ENCODE measurements at regions not wholly inside any gene's neighbourhood (a gene's known extent, or its start where the extent isn't known, plus 50 kb on each side); places are given as distances from the start of the nearest gene placed in this dataset.

DNA sequence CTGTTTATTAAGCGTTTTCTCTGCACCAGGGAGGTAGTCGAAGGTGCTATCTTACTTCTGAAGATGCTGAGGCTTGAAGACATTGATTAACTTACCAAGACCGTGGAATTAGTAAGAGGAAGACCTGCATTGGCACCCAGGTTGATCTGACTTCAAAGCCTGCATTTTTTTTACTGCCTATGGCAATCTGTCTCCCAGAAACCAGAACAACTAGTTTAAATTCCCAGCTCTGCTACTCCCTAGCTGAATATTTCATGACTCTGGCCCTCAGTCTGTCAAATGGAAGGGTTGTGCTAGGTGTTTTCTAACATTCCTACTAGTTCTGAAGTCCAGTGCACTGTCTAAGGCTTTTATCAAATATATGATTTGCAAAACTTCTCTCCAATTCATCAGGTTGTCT lies 52.0 kb upstream of the GRAMD1B start:
- Histone ChIP-seq H3K9ac (ENCODE audit: low read depth, low read length) (no peak overlapping the region), H3K9me3 (replicated peaks; ENCODE audit: low read length) (no peaks in the 10 kb centered on the region), H3K4me3 (ENCODE audit: low read length) (no peak overlapping the region), H3K27me3 (ENCODE audit: control insufficient read depth, insufficient read depth, low read length) (peaks cover 70% of the 10 kb centered on the region), H3K4me1 (ENCODE audit: control insufficient read depth, insufficient read depth, low read length) (no peaks in the 10 kb centered on the region), H3K36me3 (ENCODE audit: insufficient read depth, low read length) (no peaks in the 10 kb centered on the region), H3K4me2 (ENCODE audit: low read length) (no peak overlapping the region)

DNA sequence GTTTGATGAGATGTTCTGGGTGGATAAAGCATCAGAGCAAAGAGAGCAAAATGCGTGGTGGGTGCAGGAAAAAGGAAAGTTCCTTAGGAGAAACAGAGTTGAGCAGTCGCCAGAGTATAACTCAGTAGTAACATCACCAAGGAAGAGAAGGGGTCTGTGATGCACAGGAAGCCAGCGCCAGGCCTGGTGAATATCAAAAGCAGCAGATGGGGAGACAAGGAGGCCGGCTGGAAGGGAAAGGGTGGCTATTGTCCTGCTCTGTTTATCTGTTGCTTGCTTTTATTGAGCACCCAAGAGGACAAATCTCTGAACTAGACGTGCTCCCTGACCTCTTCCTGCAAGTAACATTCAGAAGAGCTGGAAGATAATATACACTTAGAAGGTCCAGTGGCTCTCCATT lies 52.7 kb upstream of the GRAMD1B start:
- Histone ChIP-seq H3K27me3 (ENCODE audit: control insufficient read depth, insufficient read depth, low read length) (peaks cover 63% of the 10 kb centered on the region), H3K4me3 (ENCODE audit: low read length) (no peak overlapping the region)

DNA sequence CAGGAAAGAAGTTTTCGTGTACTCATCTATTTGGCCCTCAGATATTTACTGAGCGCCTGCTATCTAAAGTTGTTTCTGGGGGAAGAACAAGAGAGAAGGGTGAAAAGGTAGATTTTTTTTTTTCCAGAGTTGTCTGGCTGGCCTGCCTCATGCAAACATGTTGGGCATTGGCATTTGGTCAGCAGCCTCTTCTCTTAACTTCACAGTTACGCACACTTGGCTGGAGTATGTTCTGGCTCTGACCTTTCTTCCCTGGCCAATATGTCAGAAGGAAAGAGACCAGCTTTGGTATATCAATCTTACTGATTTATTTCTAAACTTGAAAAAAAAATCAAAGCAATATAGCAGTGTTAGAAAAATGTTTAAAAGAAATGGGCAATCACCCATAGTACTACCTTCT lies 54.2 kb upstream of the GRAMD1B start:
- Histone ChIP-seq H3K4me1 (ENCODE audit: control insufficient read depth, insufficient read depth, low read length) (no peaks in the 10 kb centered on the region), H3K36me3 (ENCODE audit: insufficient read depth, low read length) (no peaks in the 10 kb centered on the region), H3K4me3 (ENCODE audit: low read length) (no peak overlapping the region), H3K9ac (ENCODE audit: low read depth, low read length) (no peak overlapping the region), H3K4me2 (ENCODE audit: low read length) (no peak overlapping the region), H3K9me3 (replicated peaks; ENCODE audit: low read length) (no peaks in the 10 kb centered on the region), H3K27me3 (ENCODE audit: control insufficient read depth, insufficient read depth, low read length) (peaks cover 73% of the 10 kb centered on the region)

More for the DNA sequence above, 52.7 kb upstream of the GRAMD1B start:
- Histone ChIP-seq H3K36me3 (ENCODE audit: insufficient read depth, low read length) (no peaks in the 10 kb centered on the region), H3K9me3 (replicated peaks; ENCODE audit: low read length) (no peaks in the 10 kb centered on the region), H3K9ac (ENCODE audit: low read depth, low read length) (no peak overlapping the region), H3K4me1 (ENCODE audit: control insufficient read depth, insufficient read depth, low read length) (no peaks in the 10 kb centered on the region), H3K4me2 (ENCODE audit: low read length) (no peak overlapping the region)

DNA sequence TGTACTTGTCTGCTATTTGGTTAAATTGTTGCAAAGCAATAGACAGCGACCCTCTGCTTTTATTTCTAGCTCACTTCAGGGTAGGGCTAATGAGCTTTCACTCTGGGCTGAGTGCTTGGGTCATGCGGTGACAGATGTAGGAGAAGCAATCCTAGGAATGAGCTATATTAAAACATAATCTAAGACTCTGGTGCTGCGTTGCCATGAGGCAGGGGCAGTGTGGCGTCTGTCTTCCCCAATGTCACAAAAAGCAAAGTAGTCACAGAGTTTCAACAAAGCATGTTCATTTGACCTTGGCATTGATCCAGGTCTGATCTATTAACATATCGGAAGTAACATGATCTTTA lies 55.5 kb upstream of the GRAMD1B start:
- no peak overlapping the region for H3K9ac ChIP-seq (ENCODE audit: low read depth, low read length)

DNA sequence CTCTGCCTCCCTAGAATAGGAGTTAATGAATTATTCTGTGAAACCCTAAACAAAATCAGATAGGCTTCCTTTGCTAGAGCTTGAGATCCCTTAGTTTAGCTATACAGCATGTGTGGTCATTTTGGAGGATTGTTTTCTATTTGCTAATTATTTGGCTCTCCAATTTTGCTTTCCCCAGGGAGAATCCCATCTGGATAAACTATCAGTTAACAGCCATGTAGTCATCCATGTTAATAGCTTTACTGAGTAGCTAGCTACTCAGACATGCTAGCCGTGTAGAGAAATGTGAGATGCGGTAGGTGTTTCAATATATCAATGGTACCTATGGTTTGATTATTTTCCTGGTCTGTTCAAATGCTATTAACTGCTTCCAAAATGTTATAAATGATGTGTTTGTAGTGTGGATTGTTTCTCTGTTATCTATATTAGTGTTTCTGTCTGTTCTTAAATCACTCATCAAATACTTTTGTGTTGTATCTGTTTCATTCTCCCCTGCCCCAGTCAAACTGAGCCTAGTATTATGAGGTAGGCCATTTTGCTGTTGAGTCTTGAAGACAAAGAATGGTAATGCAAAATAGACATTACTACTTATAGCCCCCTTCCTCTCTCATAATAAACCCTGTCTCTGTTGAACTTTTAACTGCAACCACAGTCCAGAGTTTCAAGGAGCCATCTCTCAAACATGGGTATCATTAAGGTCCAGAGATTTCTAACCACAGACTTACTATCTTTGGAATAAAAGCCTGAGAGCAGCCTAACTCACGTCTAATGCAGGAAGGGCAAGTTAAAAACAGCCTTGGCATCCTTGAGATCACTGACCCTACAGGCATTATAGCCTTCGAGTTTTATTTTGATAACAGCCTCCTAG lies 56.1 kb upstream of the GRAMD1B start:
- Histone ChIP-seq H3K4me1 (ENCODE audit: control insufficient read depth, insufficient read depth, low read length) (no peaks in the 10 kb centered on the region), H3K9ac (ENCODE audit: low read depth, low read length) (no peak overlapping the region), H3K36me3 (ENCODE audit: insufficient read depth, low read length) (no peaks in the 10 kb centered on the region), H3K4me2 (ENCODE audit: low read length) (no peak overlapping the region), H3K4me3 (ENCODE audit: low read length) (no peak overlapping the region), H3K27me3 (ENCODE audit: control insufficient read depth, insufficient read depth, low read length) (peaks cover 62% of the 10 kb centered on the region), H3K9me3 (replicated peaks; ENCODE audit: low read length) (no peaks in the 10 kb centered on the region)

More for the DNA sequence above, 55.5 kb upstream of the GRAMD1B start:
- H3K36me3 ChIP-seq (ENCODE audit: insufficient read depth, low read length): no peaks in the 10 kb centered on the region
- no peaks in the 10 kb centered on the region for H3K9me3 ChIP-seq (replicated peaks; ENCODE audit: low read length)
- H3K4me3 ChIP-seq (ENCODE audit: low read length): no peak overlapping the region
- no peaks in the 10 kb centered on the region for H3K4me1 ChIP-seq (ENCODE audit: control insufficient read depth, insufficient read depth, low read length)
- no peak overlapping the region for H3K4me2 ChIP-seq (ENCODE audit: low read length)
- peaks cover 68% of the 10 kb centered on the region for H3K27me3 ChIP-seq (ENCODE audit: control insufficient read depth, insufficient read depth, low read length)

DNA sequence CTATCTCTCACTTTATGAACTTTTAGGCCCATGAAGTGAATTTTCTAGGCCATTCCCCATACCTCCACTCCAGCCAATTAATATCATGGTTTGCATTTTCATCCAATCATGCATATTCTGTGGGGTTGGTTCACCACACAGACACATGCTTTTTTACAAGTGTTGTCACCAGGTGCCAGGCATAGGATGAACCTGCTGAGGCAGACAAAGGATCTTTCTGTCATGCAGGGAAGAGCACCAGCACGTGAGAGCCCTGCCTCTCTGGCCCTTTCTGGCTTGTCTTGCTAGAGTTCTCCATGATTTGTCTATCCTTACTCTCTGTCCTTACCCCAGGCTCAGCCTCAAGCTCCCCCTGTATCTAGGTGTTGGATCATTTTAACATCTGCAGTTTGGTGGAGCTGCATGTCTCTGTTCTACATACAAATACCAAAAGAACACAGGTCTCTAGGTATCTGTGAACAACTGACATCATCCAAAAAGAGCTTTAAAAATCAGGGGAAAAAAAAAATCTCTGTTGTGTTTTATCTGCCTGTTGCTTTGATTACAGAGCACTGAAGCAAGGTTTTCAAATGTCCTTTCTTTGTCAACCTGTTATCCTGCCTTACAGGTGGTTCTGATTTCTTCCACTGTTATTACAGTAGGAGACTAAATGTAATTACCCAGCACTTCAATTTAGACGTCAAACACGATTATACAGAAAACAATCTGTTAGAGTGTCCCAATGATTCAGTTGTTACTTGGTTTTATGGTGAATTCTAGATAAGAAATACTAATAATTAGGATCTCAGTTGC lies 58.4 kb upstream of the GRAMD1B start:
- Histone ChIP-seq H3K4me1 (ENCODE audit: control insufficient read depth, insufficient read depth, low read length) (no peaks in the 10 kb centered on the region), H3K9me3 (replicated peaks; ENCODE audit: low read length) (no peaks in the 10 kb centered on the region), H3K9ac (ENCODE audit: low read depth, low read length) (no peak overlapping the region), H3K36me3 (ENCODE audit: insufficient read depth, low read length) (no peaks in the 10 kb centered on the region), H3K4me2 (ENCODE audit: low read length) (no peak overlapping the region), H3K4me3 (ENCODE audit: low read length) (no peak overlapping the region), H3K27me3 (ENCODE audit: control insufficient read depth, insufficient read depth, low read length) (peaks cover 47% of the 10 kb centered on the region)

DNA sequence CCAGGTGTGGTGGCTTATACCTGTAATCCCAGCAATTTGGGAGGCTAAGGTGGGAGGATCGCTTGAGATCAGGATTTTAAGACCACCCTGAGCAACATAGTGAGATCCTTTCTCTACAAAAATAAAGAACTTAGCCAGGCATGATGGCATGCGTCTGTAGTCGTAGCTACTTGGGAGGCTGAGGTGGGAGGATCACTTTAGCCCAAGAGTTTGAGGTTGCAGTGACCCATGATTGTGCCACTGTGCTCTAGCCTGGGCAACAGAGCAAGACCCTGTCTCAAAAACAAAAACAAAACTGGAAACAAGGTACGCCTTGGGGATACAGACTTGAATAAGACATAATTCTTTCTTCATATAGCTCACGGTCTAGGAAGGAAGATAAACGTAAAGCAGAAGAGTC lies 63.1 kb upstream of the GRAMD1B start:
- Histone ChIP-seq H3K9me3 (replicated peaks; ENCODE audit: low read length) (no peaks in the 10 kb centered on the region), H3K4me3 (ENCODE audit: low read length) (no peak overlapping the region), H3K9ac (ENCODE audit: low read depth, low read length) (no peak overlapping the region), H3K4me2 (ENCODE audit: low read length) (no peak overlapping the region), H3K4me1 (ENCODE audit: control insufficient read depth, insufficient read depth, low read length) (no peaks in the 10 kb centered on the region), H3K36me3 (ENCODE audit: insufficient read depth, low read length) (no peaks in the 10 kb centered on the region), H3K27me3 (ENCODE audit: control insufficient read depth, insufficient read depth, low read length) (peaks cover 43% of the 10 kb centered on the region)

DNA sequence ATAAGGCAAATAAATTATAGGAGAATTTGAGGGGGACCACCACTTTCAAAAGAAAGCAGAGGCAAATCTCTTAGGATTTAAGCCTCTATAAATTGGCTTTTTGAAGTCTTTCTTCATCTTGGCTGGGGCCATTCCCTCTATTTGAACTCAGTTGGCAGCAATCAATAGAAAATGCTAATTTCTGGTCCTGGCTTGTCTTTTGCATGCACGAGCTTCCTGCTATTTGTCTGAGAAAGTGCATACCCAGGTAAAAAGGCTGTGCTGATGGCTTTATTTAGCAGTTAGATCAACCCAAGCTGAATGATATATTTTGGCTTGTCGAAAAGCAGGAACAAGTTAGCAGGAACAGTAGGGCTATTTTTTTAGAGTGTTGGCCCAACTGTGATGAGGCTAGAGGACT lies 64.1 kb upstream of the GRAMD1B start:
- Histone ChIP-seq H3K4me3 (ENCODE audit: low read length) (no peak overlapping the region), H3K36me3 (ENCODE audit: insufficient read depth, low read length) (no peaks in the 10 kb centered on the region), H3K27me3 (ENCODE audit: control insufficient read depth, insufficient read depth, low read length) (peaks cover 46% of the 10 kb centered on the region), H3K4me1 (ENCODE audit: control insufficient read depth, insufficient read depth, low read length) (no peaks in the 10 kb centered on the region), H3K9me3 (replicated peaks; ENCODE audit: low read length) (no peaks in the 10 kb centered on the region), H3K4me2 (ENCODE audit: low read length) (no peak overlapping the region), H3K9ac (ENCODE audit: low read depth, low read length) (no peak overlapping the region)

DNA sequence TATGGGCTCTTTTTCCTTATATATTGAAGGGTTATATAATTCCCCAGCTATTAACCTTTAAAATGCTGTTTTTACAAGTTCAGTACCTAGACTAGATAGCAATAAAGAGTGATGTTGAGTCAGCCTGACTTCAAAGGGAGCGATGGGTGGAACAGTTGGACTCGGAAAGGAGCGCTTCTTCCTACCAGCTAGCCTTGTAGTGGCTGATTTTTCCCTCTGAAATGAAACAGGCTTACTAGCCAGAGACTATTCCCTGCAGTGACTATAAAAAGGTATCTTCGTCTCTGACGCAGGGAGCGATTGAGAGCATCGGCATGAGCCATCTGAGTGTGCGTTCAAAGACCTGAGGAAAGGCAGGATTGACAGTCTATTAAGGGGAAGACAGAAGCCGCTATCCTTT lies 66.0 kb upstream of the GRAMD1B start:
- H3K9ac ChIP-seq (ENCODE audit: low read depth, low read length): no peak overlapping the region
- no peaks in the 10 kb centered on the region for H3K4me1 ChIP-seq (ENCODE audit: control insufficient read depth, insufficient read depth, low read length)
- H3K9me3 ChIP-seq (replicated peaks; ENCODE audit: low read length): no peaks in the 10 kb centered on the region
- no peak overlapping the region for H3K4me2 ChIP-seq (ENCODE audit: low read length)
- peaks cover 60% of the 10 kb centered on the region for H3K27me3 ChIP-seq (ENCODE audit: control insufficient read depth, insufficient read depth, low read length)
- no peaks in the 10 kb centered on the region for H3K36me3 ChIP-seq (ENCODE audit: insufficient read depth, low read length)
- H3K4me3 ChIP-seq (ENCODE audit: low read length): no peak overlapping the region

DNA sequence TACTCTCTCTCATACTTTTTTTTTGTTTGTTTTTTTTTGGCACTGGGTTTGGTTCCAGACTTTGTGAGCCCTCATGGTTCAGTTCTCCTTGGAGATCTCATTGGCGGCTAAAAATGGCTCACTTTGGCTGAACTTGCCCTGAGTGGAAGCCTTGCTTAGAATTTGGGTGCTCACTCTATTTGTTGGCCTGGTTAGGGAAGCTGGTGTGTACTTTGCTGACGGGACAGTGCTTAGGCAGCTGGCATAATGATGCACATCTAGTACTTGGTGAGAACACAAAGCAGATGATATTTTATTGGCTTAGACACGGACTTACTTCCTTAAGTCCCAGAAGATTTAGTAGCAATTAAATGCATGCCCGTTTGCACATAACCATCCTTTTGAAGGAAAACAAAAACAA lies 66.5 kb upstream of the GRAMD1B start:
- H3K4me1 ChIP-seq (ENCODE audit: control insufficient read depth, insufficient read depth, low read length): no peaks in the 10 kb centered on the region
- H3K36me3 ChIP-seq (ENCODE audit: insufficient read depth, low read length): no peaks in the 10 kb centered on the region
- H3K9ac ChIP-seq (ENCODE audit: low read depth, low read length): no peak overlapping the region
- no peak overlapping the region for H3K4me3 ChIP-seq (ENCODE audit: low read length)
- no peak overlapping the region for H3K4me2 ChIP-seq (ENCODE audit: low read length)
- H3K27me3 ChIP-seq (ENCODE audit: control insufficient read depth, insufficient read depth, low read length): peaks cover 65% of the 10 kb centered on the region
- no peaks in the 10 kb centered on the region for H3K9me3 ChIP-seq (replicated peaks; ENCODE audit: low read length)

DNA sequence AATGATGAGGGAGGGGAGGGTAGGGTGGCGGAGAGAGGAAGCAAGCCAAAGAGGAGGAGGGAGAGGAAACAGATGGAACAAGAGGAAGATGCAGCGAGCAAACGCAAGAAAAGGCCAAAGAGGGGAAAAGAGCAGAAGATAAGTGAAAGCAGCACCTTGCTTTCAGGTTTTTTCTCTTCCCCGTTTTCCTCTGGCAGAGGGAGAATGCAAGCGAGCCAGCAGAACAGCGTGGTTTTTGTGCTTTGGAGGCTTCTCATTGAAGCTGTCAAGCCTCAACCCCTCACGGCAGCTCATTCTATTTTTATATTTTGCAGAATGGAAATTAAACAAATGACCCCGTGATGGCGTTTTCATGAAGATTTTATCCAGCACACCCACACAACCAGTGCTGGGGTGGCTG lies 67.1 kb upstream of the GRAMD1B start:
- no peaks in the 10 kb centered on the region for H3K9me3 ChIP-seq (replicated peaks; ENCODE audit: low read length)
- peaks cover 71% of the 10 kb centered on the region for H3K27me3 ChIP-seq (ENCODE audit: control insufficient read depth, insufficient read depth, low read length)
- no peak overlapping the region for H3K9ac ChIP-seq (ENCODE audit: low read depth, low read length)
- no peak overlapping the region for H3K4me3 ChIP-seq (ENCODE audit: low read length)
- H3K36me3 ChIP-seq (ENCODE audit: insufficient read depth, low read length): no peaks in the 10 kb centered on the region
- H3K4me1 ChIP-seq (ENCODE audit: control insufficient read depth, insufficient read depth, low read length): no peaks in the 10 kb centered on the region
- H3K4me2 ChIP-seq (ENCODE audit: low read length): no peak overlapping the region

Measured in skeletal muscle satellite cell (primary cell).